ENCODE measurements at regions not wholly inside any gene's neighbourhood (a gene's known extent, or its start where the extent isn't known, plus 50 kb on each side); places are given as distances from the start of the nearest gene placed in this dataset.

DNA sequence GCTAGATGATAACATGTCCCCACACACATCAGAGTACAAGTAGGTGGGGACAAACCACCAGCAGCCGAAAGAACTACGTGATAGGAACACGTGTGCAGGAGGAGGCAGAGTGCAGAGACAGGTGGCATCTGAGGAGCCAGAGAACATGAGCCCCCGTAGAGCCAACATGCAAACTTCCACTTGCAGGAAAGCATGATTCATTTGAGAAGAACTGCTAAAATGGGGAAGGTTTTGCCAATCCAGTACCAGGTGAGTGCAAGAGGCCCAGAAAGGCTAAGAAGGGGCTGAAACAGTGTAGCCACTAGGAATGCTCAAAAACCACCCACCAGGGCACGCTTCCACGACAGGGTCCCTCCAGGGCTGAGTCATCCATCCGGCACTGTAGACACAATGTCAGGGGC is 149.8 kb upstream of the TENM3 start:
- H2BK15ac ChIP-seq (ENCODE audit: low read depth, low read length) = no peak overlapping the region
- H3K9me1 ChIP-seq (ENCODE audit: insufficient read depth, low read length) = no peaks in the 10 kb centered on the region
- BruUV-seq (replicated peaks) = no TSS peak
- no peak overlapping the region for H2BK5ac ChIP-seq (ENCODE audit: low read depth, low read length, poor library complexity, severe bottlenecking)
- intact Hi-C loops (cut with micrococcal nuclease) (no loop called here), dilution Hi-C loops (cut with HindIII; ENCODE audit: low sequenced_read_pairs, unreplicated experiment) (no loop called here), in situ Hi-C loops (cut with MboI; ENCODE audit: low sequenced_read_pairs) (no loop called here)
- H3K14ac ChIP-seq (replicated peaks; ENCODE audit: low read depth, low read length) = no peak overlapping the region
- TF ChIP-seq MXI1 (IDR thresholded peaks at IDR 0.05; ENCODE audit: borderline replicate concordance, low read depth, low read length) = no peak
- TF ChIP-seq, protein P1, sequence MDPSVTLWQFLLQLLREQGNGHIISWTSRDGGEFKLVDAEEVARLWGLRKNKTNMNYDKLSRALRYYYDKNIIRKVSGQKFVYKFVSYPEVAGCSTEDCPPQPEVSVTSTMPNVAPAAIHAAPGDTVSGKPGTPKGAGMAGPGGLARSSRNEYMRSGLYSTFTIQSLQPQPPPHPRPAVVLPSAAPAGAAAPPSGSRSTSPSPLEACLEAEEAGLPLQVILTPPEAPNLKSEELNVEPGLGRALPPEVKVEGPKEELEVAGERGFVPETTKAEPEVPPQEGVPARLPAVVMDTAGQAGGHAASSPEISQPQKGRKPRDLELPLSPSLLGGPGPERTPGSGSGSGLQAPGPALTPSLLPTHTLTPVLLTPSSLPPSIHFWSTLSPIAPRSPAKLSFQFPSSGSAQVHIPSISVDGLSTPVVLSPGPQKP (IDR thresholded peaks at IDR 0.05; ENCODE audit: borderline replicate concordance, low read depth, low read length) = no peak
- TF ChIP-seq SMC3 (IDR thresholded peaks at IDR 0.05; ENCODE audit: low read depth, low read length) = no peak
- no peak for TF ChIP-seq FOS (IDR thresholded peaks at IDR 0.05; ENCODE audit: low read depth, low read length)
- TF ChIP-seq, protein P2, sequence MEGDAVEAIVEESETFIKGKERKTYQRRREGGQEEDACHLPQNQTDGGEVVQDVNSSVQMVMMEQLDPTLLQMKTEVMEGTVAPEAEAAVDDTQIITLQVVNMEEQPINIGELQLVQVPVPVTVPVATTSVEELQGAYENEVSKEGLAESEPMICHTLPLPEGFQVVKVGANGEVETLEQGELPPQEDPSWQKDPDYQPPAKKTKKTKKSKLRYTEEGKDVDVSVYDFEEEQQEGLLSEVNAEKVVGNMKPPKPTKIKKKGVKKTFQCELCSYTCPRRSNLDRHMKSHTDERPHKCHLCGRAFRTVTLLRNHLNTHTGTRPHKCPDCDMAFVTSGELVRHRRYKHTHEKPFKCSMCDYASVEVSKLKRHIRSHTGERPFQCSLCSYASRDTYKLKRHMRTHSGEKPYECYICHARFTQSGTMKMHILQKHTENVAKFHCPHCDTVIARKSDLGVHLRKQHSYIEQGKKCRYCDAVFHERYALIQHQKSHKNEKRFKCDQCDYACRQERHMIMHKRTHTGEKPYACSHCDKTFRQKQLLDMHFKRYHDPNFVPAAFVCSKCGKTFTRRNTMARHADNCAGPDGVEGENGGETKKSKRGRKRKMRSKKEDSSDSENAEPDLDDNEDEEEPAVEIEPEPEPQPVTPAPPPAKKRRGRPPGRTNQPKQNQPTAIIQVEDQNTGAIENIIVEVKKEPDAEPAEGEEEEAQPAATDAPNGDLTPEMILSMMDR (conservative IDR thresholded peaks at IDR 0.05; ENCODE audit: low read depth, low read length) = no peak
- no peak for TF ChIP-seq CEBPB (IDR thresholded peaks at IDR 0.05; ENCODE audit: low read depth, low read length)
- TF ChIP-seq RAD21 (IDR thresholded peaks at IDR 0.05; ENCODE audit: low read length) = no peak
- TF ChIP-seq BHLHE40 (IDR thresholded peaks at IDR 0.05; ENCODE audit: low read depth, low read length) = no peak
- TF ChIP-seq RCOR1 (IDR thresholded peaks at IDR 0.05; ENCODE audit: insufficient replicate concordance, low read length) = no peak
- TF ChIP-seq CHD1 (IDR thresholded peaks at IDR 0.05; ENCODE audit: low read depth, low read length) = no peak
- TF ChIP-seq, protein P3, sequence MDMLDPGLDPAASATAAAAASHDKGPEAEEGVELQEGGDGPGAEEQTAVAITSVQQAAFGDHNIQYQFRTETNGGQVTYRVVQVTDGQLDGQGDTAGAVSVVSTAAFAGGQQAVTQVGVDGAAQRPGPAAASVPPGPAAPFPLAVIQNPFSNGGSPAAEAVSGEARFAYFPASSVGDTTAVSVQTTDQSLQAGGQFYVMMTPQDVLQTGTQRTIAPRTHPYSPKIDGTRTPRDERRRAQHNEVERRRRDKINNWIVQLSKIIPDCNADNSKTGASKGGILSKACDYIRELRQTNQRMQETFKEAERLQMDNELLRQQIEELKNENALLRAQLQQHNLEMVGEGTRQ (IDR thresholded peaks at IDR 0.05; ENCODE audit: low read depth, low read length) = no peak
- TF ChIP-seq MAZ (IDR thresholded peaks at IDR 0.05; ENCODE audit: borderline replicate concordance, low read depth, low read length) = no peak
- no peak overlapping the region for H3K18ac ChIP-seq (ENCODE audit: low read depth, low read length)
- H3K27ac ChIP-seq (ENCODE audit: insufficient read depth, low read length) = no peak overlapping the region
- no peak overlapping the region for H3K23ac ChIP-seq (ENCODE audit: low read depth, low read length)
- H2BK120ac ChIP-seq (ENCODE audit: low read depth, low read length) = no peak overlapping the region
- H2AK9ac ChIP-seq (replicated peaks; ENCODE audit: low read depth, low read length, poor library complexity) = no peak overlapping the region
- no peak overlapping the region for H4K5ac ChIP-seq (ENCODE audit: low read depth, low read length)
- H4K8ac ChIP-seq (ENCODE audit: low read depth in 2 of 2, low read length in 2 of 2) = no peak overlapping the region
- no peak overlapping the region for H4K91ac ChIP-seq (ENCODE audit: insufficient read depth, low read depth, low read length)
- H2AFZ ChIP-seq (replicated peaks; ENCODE audit: low read length, poor library complexity) = peak overlapping the region; percentile 17
- H3K36me3 ChIP-seq (ENCODE audit: control insufficient read depth, insufficient read depth, low read length) = no peaks in the 10 kb centered on the region
- H3K4me3 ChIP-seq (ENCODE audit: insufficient read depth, low read depth, low read length) = no peak overlapping the region
- H2AK5ac ChIP-seq (ENCODE audit: low read depth, low read length) = no peak overlapping the region
- H3K9ac ChIP-seq (ENCODE audit: low read depth, low read length) = no peak overlapping the region
- no peak overlapping the region for H3K56ac ChIP-seq (ENCODE audit: extremely low read depth, insufficient read depth, low read length)
- POLR2A ChIA-PET (ENCODE audit: unreplicated experiment) = interaction anchor here (0.6 kb wide), 1 partner anchor 1248 kb away, joined by 6 read pairs; no protein-coding TSS in a partner anchor
- no peak for DNase-seq
- no peaks in the 10 kb centered on the region; the same call in 1 of the 2 replicates for H3K4me1 ChIP-seq (ENCODE audit: control insufficient read depth, insufficient read depth, low read length)
- H3K4me2 ChIP-seq (ENCODE audit: low read depth, low read length) = no peak overlapping the region
- H4K20me1 ChIP-seq (ENCODE audit: insufficient read depth, low read length) = no peaks in the 10 kb centered on the region
- no peak overlapping the region for H3K4ac ChIP-seq (ENCODE audit: low read depth, low read length)
- no peaks in the 10 kb centered on the region for H3K27me3 ChIP-seq (ENCODE audit: control insufficient read depth, insufficient read depth, low read length)
- H3K79me1 ChIP-seq (ENCODE audit: low read depth in 1 of 2, low read length in 2 of 2) = no peaks in the 10 kb centered on the region
- WGBS, 2 experiments (ENCODE audit: extremely low coverage in 2 of 2, insufficient read length in 1 of 2) = 67% methylated on average over 3 of the region's 7 CpGs; no CpG with 5 or more reads in 1 of the 2 experiments
- H3K9me3 ChIP-seq (ENCODE audit: control insufficient read depth, insufficient read depth, low read length) = no peaks in the 10 kb centered on the region
- no peak for ATAC-seq (ENCODE audit: low read depth)
- CTCF ChIA-PET = no interaction called here
- H2BK20ac ChIP-seq (ENCODE audit: low read depth, low read length) = no peak overlapping the region

Data from IMR-90 (cell line).